Stimulated activated naive CD8-positive, alpha-beta T cell treated with anti-CD3 and anti-CD28 coated beads, Interleukin-15, Interleukin-2, amounts not matched to agents 100 ng/mL and 50 ng/mL, for 24 hours (primary cell): ENCODE measurements at regions not wholly inside any gene's neighbourhood (a gene's known extent, or its start where the extent isn't known, plus 50 kb on each side); places are given as distances from the start of the nearest gene placed in this dataset.
"Not testable (repeated sequence)": the region's sequence is repeated elsewhere in the genome, so short reads cannot be mapped to it uniquely, and the experiment has no call there.

Experiments
- H3K27ac Mint-ChIP-seq: one replicate; pipeline ENCODE4 v1.8.0; 2021; ENCODE audit warnings: mild to moderate bottlenecking, mixed read lengths
- H3K27me3 Mint-ChIP-seq: one replicate; pipeline ENCODE4 v1.8.0; 2021; ENCODE audit warnings: mixed read lengths
- H3K36me3 Mint-ChIP-seq: one replicate; pipeline ENCODE4 v1.8.0; 2021; ENCODE audit warnings: low read depth, mixed read lengths
- H3K4me1 Mint-ChIP-seq: one replicate; pipeline ENCODE4 v1.8.0; 2021; ENCODE audit warnings: low read depth, mixed read lengths
- H3K4me3 Mint-ChIP-seq: one replicate; pipeline ENCODE4 v1.8.0; 2021; ENCODE audit warnings: mild to moderate bottlenecking, mixed read lengths
- H3K9me3 Mint-ChIP-seq: one replicate; pipeline ENCODE4 v1.8.0; 2021; ENCODE audit warnings: mixed read lengths

- H3K27ac Mint-ChIP-seq, H3K27me3 Mint-ChIP-seq, H3K36me3 Mint-ChIP-seq, H3K4me1 Mint-ChIP-seq, H3K4me3 Mint-ChIP-seq: not testable (repeated sequence)
- H3K9me3 Mint-ChIP-seq = peaks cover 13% of the 10 kb centered on the region
Observed at GRCh38 chr4:10388146-10388545, 69.1 kb downstream of the ZNF518B start.

DNA sequence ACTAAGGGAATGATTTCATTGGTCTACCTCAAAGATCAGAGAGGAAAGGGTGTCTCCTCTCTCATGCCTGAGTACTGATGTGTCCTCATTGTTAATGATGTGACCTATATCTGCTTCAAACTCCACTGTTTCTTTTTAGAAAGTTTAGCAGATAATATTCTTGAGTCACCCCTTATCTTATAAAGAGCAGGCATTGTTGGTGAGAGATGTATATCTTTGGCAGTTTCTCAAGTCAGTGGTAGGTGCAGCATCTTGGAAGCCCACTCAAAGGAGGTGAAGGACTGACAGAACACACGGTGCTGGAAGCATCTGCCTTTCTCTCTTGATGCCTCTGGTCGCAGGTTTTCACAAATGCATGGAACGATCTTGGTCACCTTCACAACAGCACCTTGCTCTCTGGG, 71.2 kb downstream of the ZNF518B start:
- H3K27me3 Mint-ChIP-seq = peaks cover 4% of the 10 kb centered on the region
- no peak overlapping the region for H3K4me3 Mint-ChIP-seq
- H3K9me3 Mint-ChIP-seq = peaks cover 10% of the 10 kb centered on the region
- H3K27ac Mint-ChIP-seq = no peak overlapping the region
- no peaks in the 10 kb centered on the region for H3K4me1 Mint-ChIP-seq
- H3K36me3 Mint-ChIP-seq = no peaks in the 10 kb centered on the region

DNA sequence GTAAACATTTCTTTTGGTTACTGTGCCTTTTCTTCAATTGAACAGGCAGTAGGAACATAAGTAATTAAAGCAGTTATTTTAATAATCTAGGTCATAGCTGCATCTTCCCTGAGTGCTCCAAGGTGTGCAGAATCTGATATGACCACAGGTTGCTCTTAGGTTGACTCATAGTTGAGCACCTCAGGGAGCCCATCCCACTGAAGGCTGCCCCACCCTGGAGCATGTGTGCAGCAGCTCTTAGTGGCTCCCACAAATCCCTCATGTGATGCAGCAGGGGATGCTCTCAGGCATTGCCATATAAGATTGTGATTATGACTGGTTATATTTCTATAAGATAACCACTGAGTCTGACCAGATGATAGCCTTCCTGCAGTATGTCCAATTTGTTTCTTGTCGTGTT, 72.3 kb downstream of the ZNF518B start:
- Mint-ChIP-seq H3K27ac (no peak overlapping the region), H3K4me1 (no peaks in the 10 kb centered on the region)

GRCh38 chr4:10383417-10383816, 73.8 kb downstream of the ZNF518B start:
- Mint-ChIP-seq H3K27ac (no peak overlapping the region), H3K4me1 (no peaks in the 10 kb centered on the region), H3K4me3 (no peak overlapping the region), H3K36me3 (no peaks in the 10 kb centered on the region), H3K27me3 (no peaks in the 10 kb centered on the region), H3K9me3 (peaks cover 5% of the 10 kb centered on the region)

More for the DNA sequence above, 72.3 kb downstream of the ZNF518B start:
- Mint-ChIP-seq H3K27me3 (no peaks in the 10 kb centered on the region), H3K9me3 (peaks cover 6% of the 10 kb centered on the region), H3K4me3 (no peak overlapping the region), H3K36me3 (no peaks in the 10 kb centered on the region)

DNA sequence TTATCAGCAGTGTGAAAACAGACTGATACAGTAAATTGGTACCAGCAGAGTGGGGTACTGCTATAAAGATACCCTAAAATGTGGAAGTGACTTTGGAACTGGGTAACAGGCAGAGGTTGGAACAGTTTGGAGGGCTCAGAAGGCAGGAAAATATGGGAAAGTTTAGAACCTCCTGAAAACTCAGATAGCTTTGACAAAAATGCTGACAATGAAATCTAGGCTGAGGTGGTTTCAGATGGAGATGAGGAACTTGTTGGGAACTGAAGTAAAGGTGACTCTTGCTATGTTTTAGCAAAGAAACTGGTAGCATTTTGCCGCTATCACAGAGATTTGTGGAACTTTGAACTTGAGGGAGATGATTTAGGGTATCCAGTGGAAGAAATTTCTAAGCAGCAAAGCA, 75.1 kb downstream of the ZNF518B start:
- H3K4me1 Mint-ChIP-seq, H3K27me3 Mint-ChIP-seq, H3K27ac Mint-ChIP-seq, H3K4me3 Mint-ChIP-seq, H3K9me3 Mint-ChIP-seq, H3K36me3 Mint-ChIP-seq: not testable (repeated sequence)

- Mint-ChIP-seq H3K27me3 (no peaks in the 10 kb centered on the region), H3K4me1 (no peaks in the 10 kb centered on the region), H3K4me3 (no peak overlapping the region), H3K27ac (no peak overlapping the region), H3K9me3 (no peaks in the 10 kb centered on the region), H3K36me3 (no peaks in the 10 kb centered on the region)
Observed at GRCh38 chr4:10381146-10381545, 76.1 kb downstream of the ZNF518B start.

DNA sequence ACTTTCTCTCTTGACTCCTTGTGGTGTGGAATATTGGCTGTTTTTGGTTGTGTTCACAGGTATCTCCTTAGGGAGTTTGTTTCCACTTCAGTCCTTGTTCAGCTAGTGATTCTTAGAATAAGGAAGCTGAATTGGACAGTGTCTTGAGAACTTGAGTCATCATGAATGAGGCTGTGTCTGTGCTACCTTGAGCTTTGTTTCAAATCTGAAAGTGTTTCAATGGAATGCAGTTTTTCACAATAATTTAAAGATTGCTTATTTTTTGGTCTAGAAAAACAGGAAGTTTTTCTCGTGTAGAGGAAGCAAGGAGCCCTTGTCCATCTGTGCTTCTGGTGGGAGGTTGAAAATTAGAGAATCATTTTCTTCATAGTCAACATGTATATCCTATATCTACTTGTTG, 76.5 kb downstream of the ZNF518B start:
- Mint-ChIP-seq H3K27me3 (no peaks in the 10 kb centered on the region), H3K27ac (no peak overlapping the region), H3K9me3 (no peaks in the 10 kb centered on the region)

DNA sequence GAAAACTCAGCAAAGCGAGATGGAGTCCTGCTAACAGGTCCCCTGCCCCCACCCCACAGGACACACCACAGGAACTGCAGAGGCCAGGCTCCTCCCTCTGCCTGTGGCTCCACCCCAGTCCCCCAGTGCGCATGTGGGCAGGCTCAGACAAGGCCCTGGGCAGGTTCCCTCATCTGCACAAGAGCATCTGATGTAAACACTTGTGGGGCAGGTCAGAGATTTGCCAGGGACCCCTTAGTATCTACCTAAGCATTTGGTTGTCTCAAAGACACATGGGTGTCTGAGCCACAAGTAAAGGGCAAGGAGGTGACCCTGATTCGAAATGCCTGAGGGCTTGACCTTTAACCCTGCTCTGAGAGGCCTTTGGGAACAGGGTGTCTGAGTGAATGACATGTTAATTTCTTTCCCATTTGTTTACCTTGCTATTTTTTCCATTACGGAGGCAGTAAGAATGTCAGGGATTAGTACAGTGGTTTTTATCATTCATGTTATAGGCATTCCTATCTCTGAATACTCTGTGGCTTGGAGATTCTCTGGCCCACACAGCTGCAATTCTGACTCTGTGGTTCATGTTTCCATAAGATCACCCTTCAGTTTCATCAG, 85.3 kb downstream of the ZNF518B start:
- Mint-ChIP-seq H3K36me3 (no peaks in the 10 kb centered on the region), H3K9me3 (no peaks in the 10 kb centered on the region), H3K27me3 (no peaks in the 10 kb centered on the region), H3K4me1 (no peaks in the 10 kb centered on the region), H3K4me3 (no peak overlapping the region), H3K27ac (peak overlapping the region; percentile 23)

More for the DNA sequence above, 76.5 kb downstream of the ZNF518B start:
- no peaks in the 10 kb centered on the region for H3K36me3 Mint-ChIP-seq
- no peak overlapping the region for H3K4me3 Mint-ChIP-seq
- H3K4me1 Mint-ChIP-seq = no peaks in the 10 kb centered on the region

- Mint-ChIP-seq H3K9me3 (no peaks in the 10 kb centered on the region), H3K4me1 (no peaks in the 10 kb centered on the region), H3K4me3 (no peak overlapping the region), H3K27ac (no peak overlapping the region), H3K27me3 (no peaks in the 10 kb centered on the region), H3K36me3 (no peaks in the 10 kb centered on the region)
Observed at GRCh38 chr4:10371121-10371520, 86.1 kb downstream of the ZNF518B start.

GRCh38 chr4:10369517-10369916, 87.7 kb downstream of the ZNF518B start:
- H3K4me1 Mint-ChIP-seq = no peaks in the 10 kb centered on the region
- no peaks in the 10 kb centered on the region for H3K9me3 Mint-ChIP-seq
- no peak overlapping the region for H3K27ac Mint-ChIP-seq
- no peak overlapping the region for H3K4me3 Mint-ChIP-seq
- no peaks in the 10 kb centered on the region for H3K27me3 Mint-ChIP-seq
- H3K36me3 Mint-ChIP-seq = no peaks in the 10 kb centered on the region

DNA sequence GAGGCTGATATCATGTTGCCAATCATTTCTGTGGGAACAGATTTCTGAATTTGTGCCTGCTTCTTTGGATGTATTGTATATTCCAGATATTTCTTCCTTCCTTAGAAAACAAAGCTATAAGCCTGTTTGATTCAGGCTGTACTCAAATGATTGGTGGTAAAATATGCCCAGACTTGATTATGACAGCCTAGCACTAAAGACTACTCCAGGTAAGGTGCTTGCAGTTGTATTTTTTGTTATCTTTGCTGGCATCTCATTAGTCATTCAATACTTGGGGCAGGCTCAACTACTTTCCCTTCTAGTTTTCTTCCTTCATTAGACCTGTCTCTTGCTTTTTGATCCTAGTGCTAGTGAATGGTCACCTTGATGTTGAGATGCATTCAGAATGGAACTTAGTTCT, 90.6 kb downstream of the ZNF518B start:
- H3K4me3 Mint-ChIP-seq = no peak overlapping the region
- peaks cover 9% of the 10 kb centered on the region for H3K27me3 Mint-ChIP-seq
- no peaks in the 10 kb centered on the region for H3K36me3 Mint-ChIP-seq
- no peak overlapping the region for H3K27ac Mint-ChIP-seq
- H3K9me3 Mint-ChIP-seq = no peaks in the 10 kb centered on the region
- H3K4me1 Mint-ChIP-seq = no peaks in the 10 kb centered on the region

DNA sequence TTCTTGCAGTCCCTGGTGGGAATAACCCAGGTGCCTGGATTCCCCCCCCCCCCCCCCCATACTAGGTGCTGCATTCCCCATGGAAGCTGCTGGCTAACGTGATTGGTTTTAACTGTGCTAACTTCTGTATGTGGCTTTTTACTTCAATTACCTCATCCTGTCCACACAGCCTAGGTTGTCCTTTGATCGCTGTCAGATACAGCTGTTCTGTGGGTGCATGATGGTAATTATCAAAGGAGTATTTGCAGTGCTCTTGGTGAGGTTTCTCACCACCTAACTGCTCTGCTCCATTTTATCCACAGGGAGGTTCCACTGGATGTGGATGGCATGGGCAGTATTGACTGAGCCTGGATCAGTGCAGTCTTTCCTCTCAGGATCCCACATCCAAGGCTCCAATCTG, 93.0 kb downstream of the ZNF518B start:
- Mint-ChIP-seq H3K27me3 (peaks cover 11% of the 10 kb centered on the region), H3K36me3 (no peaks in the 10 kb centered on the region), H3K4me3 (no peak overlapping the region), H3K4me1 (no peaks in the 10 kb centered on the region), H3K9me3 (no peaks in the 10 kb centered on the region), H3K27ac (no peak overlapping the region)

DNA sequence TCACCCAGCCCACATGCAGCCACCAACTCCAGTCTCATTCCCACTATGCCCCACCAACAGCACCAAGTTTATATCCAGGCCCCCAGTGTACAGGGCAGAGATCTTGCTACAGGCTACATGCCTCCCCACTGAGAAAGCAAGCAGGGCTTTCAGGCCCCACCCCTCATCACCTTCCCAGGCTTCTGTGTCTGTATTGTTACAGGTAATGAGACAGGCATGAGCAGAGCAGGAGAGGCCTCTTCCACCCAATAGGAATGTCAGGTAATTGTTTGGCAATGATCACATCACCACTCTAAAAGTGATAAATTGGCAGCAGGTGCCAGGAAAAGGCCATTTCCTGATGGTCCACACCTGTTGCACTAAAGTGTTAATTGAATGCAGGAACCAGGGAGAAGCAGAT, 102.5 kb downstream of the ZNF518B start:
- Mint-ChIP-seq H3K9me3 (no peaks in the 10 kb centered on the region), H3K27me3 (peaks cover 12% of the 10 kb centered on the region), H3K36me3 (no peaks in the 10 kb centered on the region), H3K4me1 (no peaks in the 10 kb centered on the region), H3K4me3 (no peak overlapping the region), H3K27ac (no peak overlapping the region)

GRCh38 chr4:10354225-10354624, 103.0 kb downstream of the ZNF518B start:
- H3K27me3 Mint-ChIP-seq = peaks cover 12% of the 10 kb centered on the region

DNA sequence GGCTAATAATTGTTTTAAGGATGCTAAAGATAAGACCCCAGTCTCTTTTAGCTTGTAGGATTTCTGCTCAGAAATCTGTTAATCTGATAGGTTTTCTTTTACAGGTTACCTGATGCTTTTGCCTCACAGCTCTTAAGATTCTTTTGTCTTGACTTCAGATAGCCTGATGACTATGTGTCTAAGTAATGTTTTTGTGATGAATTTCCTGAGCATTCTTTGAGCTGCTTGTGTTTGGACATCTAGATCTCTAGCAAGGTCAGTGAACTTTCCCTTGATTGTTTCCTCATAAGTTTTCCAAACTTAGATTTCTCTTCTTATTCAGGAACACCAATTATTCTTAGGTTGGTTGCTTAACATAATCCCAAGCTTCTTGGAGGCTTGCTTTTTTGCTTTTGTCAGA, 104.1 kb downstream of the ZNF518B start:
- Mint-ChIP-seq H3K27me3 (peaks cover 16% of the 10 kb centered on the region), H3K4me1 (no peaks in the 10 kb centered on the region), H3K36me3 (no peaks in the 10 kb centered on the region), H3K27ac (no peak overlapping the region), H3K4me3 (no peak overlapping the region), H3K9me3 (no peaks in the 10 kb centered on the region)

More at GRCh38 chr4:10354225-10354624, 103.0 kb downstream of the ZNF518B start:
- no peaks in the 10 kb centered on the region for H3K36me3 Mint-ChIP-seq
- H3K27ac Mint-ChIP-seq = no peak overlapping the region
- no peak overlapping the region for H3K4me3 Mint-ChIP-seq
- no peaks in the 10 kb centered on the region for H3K4me1 Mint-ChIP-seq
- H3K9me3 Mint-ChIP-seq = no peaks in the 10 kb centered on the region

DNA sequence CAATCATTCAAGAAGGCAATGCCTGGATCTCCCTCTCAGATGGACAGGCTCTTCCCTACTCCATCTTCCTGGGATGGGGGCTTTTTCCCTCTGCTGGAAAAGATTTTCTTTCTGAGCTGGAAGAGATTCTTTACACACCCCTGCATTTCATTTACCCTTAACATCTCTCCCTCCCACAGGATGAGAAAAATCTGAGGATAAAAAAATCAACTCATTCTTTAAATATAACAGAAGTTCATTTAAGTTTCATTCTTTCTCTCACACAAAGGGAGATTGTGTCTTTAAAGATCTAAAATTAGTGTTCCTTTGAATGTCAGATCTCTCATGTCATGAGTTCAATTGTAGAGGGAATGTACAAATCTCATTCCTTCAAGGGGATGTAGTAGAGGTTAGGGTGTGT, 109.0 kb downstream of the ZNF518B start:
- no peaks in the 10 kb centered on the region for H3K36me3 Mint-ChIP-seq
- H3K4me3 Mint-ChIP-seq = no peak overlapping the region
- H3K4me1 Mint-ChIP-seq = no peaks in the 10 kb centered on the region
- H3K27me3 Mint-ChIP-seq = peaks cover 19% of the 10 kb centered on the region
- H3K27ac Mint-ChIP-seq = no peak overlapping the region
- no peaks in the 10 kb centered on the region for H3K9me3 Mint-ChIP-seq
